ENCODE measurements at regions not wholly inside any gene's neighbourhood (a gene's known extent, or its start where the extent isn't known, plus 50 kb on each side); places are given as distances from the start of the nearest gene placed in this dataset.

GRCh38 chr16:79482011-79482410 lies 118.5 kb downstream of the MAF start:
- no peaks in the 10 kb centered on the region for H3K9me3 ChIP-seq (ENCODE audit: low read depth)
- no peaks in the 10 kb centered on the region for H3K36me3 ChIP-seq (replicated peaks; ENCODE audit: insufficient read depth, low read depth)
- no peak overlapping the region for H2AFZ ChIP-seq
- H3K27me3 ChIP-seq = no peaks in the 10 kb centered on the region
- no peaks in the 10 kb centered on the region for H3K9me2 ChIP-seq (replicated peaks; ENCODE audit: insufficient read depth)
- no peak for DNase-seq (ENCODE audit: low spot score)
- no peaks in the 10 kb centered on the region for H3K4me1 ChIP-seq (ENCODE audit: insufficient read depth)
- no peak overlapping the region for H3K4me2 ChIP-seq
- TF ChIP-seq EZH2 (IDR thresholded peaks at IDR 0.05; ENCODE audit: borderline replicate concordance) (no peak), CTCF (IDR thresholded peaks at IDR 0.05; ENCODE audit: poor library complexity) (no peak), EZH2phosphoT487 (IDR thresholded peaks at IDR 0.05; ENCODE audit: low read depth, severe bottlenecking, unreplicated experiment) (no peak)
- no peak overlapping the region for H3K27ac ChIP-seq
- H4K20me1 ChIP-seq (ENCODE audit: insufficient read depth, poor library complexity, severe bottlenecking) = no peaks in the 10 kb centered on the region
- H3K79me2 ChIP-seq = no peaks in the 10 kb centered on the region
- no peak overlapping the region for H3K4me3 ChIP-seq
- WGBS (ENCODE audit: low lambda C conversion rate, missing lambda C conversion rate) = 56% methylated on average over 3 of the region's 3 CpGs

- H4K20me1 ChIP-seq (ENCODE audit: insufficient read depth, poor library complexity, severe bottlenecking) = no peaks in the 10 kb centered on the region
- H3K27me3 ChIP-seq = no peaks in the 10 kb centered on the region
- H3K4me2 ChIP-seq = no peak overlapping the region
- no peaks in the 10 kb centered on the region for H3K79me2 ChIP-seq
- no peak overlapping the region for H3K27ac ChIP-seq
- no peaks in the 10 kb centered on the region for H3K4me1 ChIP-seq (ENCODE audit: insufficient read depth)
- TF ChIP-seq EZH2phosphoT487 (IDR thresholded peaks at IDR 0.05; ENCODE audit: low read depth, severe bottlenecking, unreplicated experiment) (no peak), CTCF (IDR thresholded peaks at IDR 0.05; ENCODE audit: poor library complexity) (no peak), EZH2 (IDR thresholded peaks at IDR 0.05; ENCODE audit: borderline replicate concordance) (no peak)
- H3K36me3 ChIP-seq (replicated peaks; ENCODE audit: insufficient read depth, low read depth) = no peaks in the 10 kb centered on the region
- no peaks in the 10 kb centered on the region for H3K9me3 ChIP-seq (ENCODE audit: low read depth)
- H2AFZ ChIP-seq = no peak overlapping the region
- 92% methylated on average over 3 of the region's 3 CpGs for WGBS (ENCODE audit: low lambda C conversion rate, missing lambda C conversion rate)
- H3K4me3 ChIP-seq = no peak overlapping the region
- no peaks in the 10 kb centered on the region for H3K9me2 ChIP-seq (replicated peaks; ENCODE audit: insufficient read depth)
- no peak for DNase-seq (ENCODE audit: low spot score)
These were observed 119.6 kb downstream of the MAF start for GRCh38 chr16:79480929-79481328.

GRCh38 chr16:79480056-79480455 lies 120.5 kb downstream of the MAF start:
- Histone ChIP-seq H3K9me2 (replicated peaks; ENCODE audit: insufficient read depth) (no peaks in the 10 kb centered on the region), H3K27me3 (no peaks in the 10 kb centered on the region), H3K79me2 (no peaks in the 10 kb centered on the region), H4K20me1 (ENCODE audit: insufficient read depth, poor library complexity, severe bottlenecking) (no peaks in the 10 kb centered on the region), H3K27ac (no peak overlapping the region), H3K4me3 (no peak overlapping the region), H3K9me3 (ENCODE audit: low read depth) (no peaks in the 10 kb centered on the region), H3K36me3 (replicated peaks; ENCODE audit: insufficient read depth, low read depth) (no peaks in the 10 kb centered on the region), H3K4me1 (ENCODE audit: insufficient read depth) (no peaks in the 10 kb centered on the region), H2AFZ (no peak overlapping the region), H3K4me2 (no peak overlapping the region)
- no peak for DNase-seq (ENCODE audit: low spot score)
- 84% methylated on average over 8 of the region's 8 CpGs for WGBS (ENCODE audit: low lambda C conversion rate, missing lambda C conversion rate)
- TF ChIP-seq EZH2 (IDR thresholded peaks at IDR 0.05; ENCODE audit: borderline replicate concordance) (no peak), EZH2phosphoT487 (IDR thresholded peaks at IDR 0.05; ENCODE audit: low read depth, severe bottlenecking, unreplicated experiment) (no peak), CTCF (IDR thresholded peaks at IDR 0.05; ENCODE audit: poor library complexity) (no peak)

- Histone ChIP-seq H3K4me1 (ENCODE audit: insufficient read depth) (no peaks in the 10 kb centered on the region), H2AFZ (no peak overlapping the region), H3K4me2 (no peak overlapping the region), H4K20me1 (ENCODE audit: insufficient read depth, poor library complexity, severe bottlenecking) (no peaks in the 10 kb centered on the region), H3K9me2 (replicated peaks; ENCODE audit: insufficient read depth) (no peaks in the 10 kb centered on the region), H3K79me2 (no peaks in the 10 kb centered on the region), H3K27me3 (no peaks in the 10 kb centered on the region), H3K27ac (no peak overlapping the region), H3K4me3 (no peak overlapping the region), H3K9me3 (ENCODE audit: low read depth) (no peaks in the 10 kb centered on the region), H3K36me3 (replicated peaks; ENCODE audit: insufficient read depth, low read depth) (no peaks in the 10 kb centered on the region)
- TF ChIP-seq CTCF (IDR thresholded peaks at IDR 0.05; ENCODE audit: poor library complexity) (no peak), EZH2 (IDR thresholded peaks at IDR 0.05; ENCODE audit: borderline replicate concordance) (no peak), EZH2phosphoT487 (IDR thresholded peaks at IDR 0.05; ENCODE audit: low read depth, severe bottlenecking, unreplicated experiment) (no peak)
- 95% methylated on average over 5 of the region's 5 CpGs for WGBS (ENCODE audit: low lambda C conversion rate, missing lambda C conversion rate)
- DNase-seq (ENCODE audit: low spot score) = no peak
These were observed 124.0 kb downstream of the MAF start for GRCh38 chr16:79476580-79476979.
